ENCODE measurements at regions not wholly inside any gene's neighbourhood (a gene's known extent, or its start where the extent isn't known, plus 50 kb on each side); places are given as distances from the start of the nearest gene placed in this dataset.

DNA sequence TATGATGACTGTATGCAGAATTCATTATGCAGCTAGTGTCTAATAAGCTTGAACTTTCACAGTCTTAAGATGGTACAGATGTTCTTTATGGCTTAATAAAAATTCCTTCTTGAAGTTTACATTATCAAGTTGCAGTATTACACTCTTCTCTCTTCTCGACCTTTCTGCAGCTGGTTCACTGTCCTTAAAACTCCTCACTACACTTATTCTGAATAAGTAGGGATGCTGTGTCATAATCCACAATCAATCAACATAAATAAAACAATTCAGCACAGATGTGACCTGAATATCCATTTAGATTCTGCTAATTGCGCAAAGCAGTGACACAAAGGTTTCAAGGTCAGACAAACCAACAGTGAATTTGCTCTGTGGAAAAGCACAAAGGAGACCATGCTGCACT lies 356.8 kb downstream of the SUCLG1 start:
- Histone ChIP-seq H3K27me3 (ENCODE audit: control insufficient read depth, insufficient read depth, low read length) (no peaks in the 10 kb centered on the region), H3K4me1 (ENCODE audit: control insufficient read depth, insufficient read depth, low read length) (no peaks in the 10 kb centered on the region), H3K27ac (ENCODE audit: low read depth, low read length) (no peak overlapping the region), H3K9me3 (ENCODE audit: control insufficient read depth, insufficient read depth, low read length) (peaks cover 2% of the 10 kb centered on the region), H3K4me3 (ENCODE audit: low read depth, low read length) (no peak overlapping the region), H3K36me3 (ENCODE audit: control insufficient read depth, insufficient read depth, low read length) (no peaks in the 10 kb centered on the region)
- DNase-seq (ENCODE audit: low read depth in 4 of 6, low spot score in 6 of 6): no peak
- WGBS (ENCODE audit: insufficient coverage): no CpG with 5 or more reads among the region's 2 CpGs

DNA sequence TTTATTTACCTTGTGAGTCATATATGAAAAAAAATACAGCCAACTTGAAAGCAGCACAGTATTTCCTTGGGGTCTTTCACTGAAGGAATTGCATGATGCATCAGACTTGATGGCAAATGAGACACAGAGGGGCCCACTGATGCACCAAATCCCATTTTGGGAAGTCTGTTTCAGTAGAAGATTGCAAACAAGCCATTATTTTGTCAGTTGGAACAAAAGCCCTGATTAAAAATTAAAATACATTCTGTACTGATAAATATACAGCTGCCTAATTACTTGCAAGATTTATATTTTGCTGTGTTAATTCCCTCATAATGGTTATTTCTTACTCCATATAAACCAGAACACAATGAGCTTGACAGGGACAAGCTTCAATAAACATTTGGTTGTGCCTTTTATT lies 370.4 kb downstream of the SUCLG1 start:
- DNase-seq (ENCODE audit: low read depth in 4 of 6, low spot score in 6 of 6): peak in 4 of 6 donors; percentile 7 to 84 (median 12)
- Histone ChIP-seq H3K36me3 (ENCODE audit: control insufficient read depth, insufficient read depth, low read length) (no peaks in the 10 kb centered on the region), H3K27me3 (ENCODE audit: control insufficient read depth, insufficient read depth, low read length) (no peaks in the 10 kb centered on the region), H3K4me1 (ENCODE audit: control insufficient read depth, insufficient read depth, low read length) (no peaks in the 10 kb centered on the region), H3K27ac (ENCODE audit: low read depth, low read length) (no peak overlapping the region), H3K4me3 (ENCODE audit: low read depth, low read length) (no peak overlapping the region), H3K9me3 (ENCODE audit: control insufficient read depth, insufficient read depth, low read length) (no peaks in the 10 kb centered on the region)

DNA sequence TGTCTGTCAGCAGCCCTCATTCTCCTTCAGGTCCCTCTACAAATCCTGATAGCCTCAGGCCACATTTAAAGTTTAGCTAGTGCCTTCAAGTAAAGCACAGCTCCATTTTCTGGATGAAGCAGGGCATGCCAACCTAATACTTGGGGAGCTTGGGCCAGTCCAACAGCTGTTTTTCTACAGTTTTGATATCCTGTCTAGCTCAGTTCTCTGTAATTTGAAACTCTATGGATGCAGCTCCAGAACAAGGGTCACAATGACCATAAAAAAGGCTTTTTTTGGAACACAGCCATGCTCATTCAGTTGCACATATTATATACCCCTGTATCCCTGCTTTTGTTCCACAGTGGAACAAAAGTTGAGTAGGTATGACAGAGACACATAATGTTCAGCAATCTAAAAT lies 373.5 kb downstream of the SUCLG1 start:
- H3K27ac ChIP-seq (ENCODE audit: low read depth, low read length): no peak overlapping the region
- no peaks in the 10 kb centered on the region for H3K9me3 ChIP-seq (ENCODE audit: control insufficient read depth, insufficient read depth, low read length)
- H3K4me3 ChIP-seq (ENCODE audit: low read depth, low read length): no peak overlapping the region
- no peaks in the 10 kb centered on the region for H3K27me3 ChIP-seq (ENCODE audit: control insufficient read depth, insufficient read depth, low read length)
- no peaks in the 10 kb centered on the region for H3K36me3 ChIP-seq (ENCODE audit: control insufficient read depth, insufficient read depth, low read length)
- H3K4me1 ChIP-seq (ENCODE audit: control insufficient read depth, insufficient read depth, low read length): no peaks in the 10 kb centered on the region
- no peak for DNase-seq (ENCODE audit: low read depth in 4 of 6, low spot score in 6 of 6)

DNA sequence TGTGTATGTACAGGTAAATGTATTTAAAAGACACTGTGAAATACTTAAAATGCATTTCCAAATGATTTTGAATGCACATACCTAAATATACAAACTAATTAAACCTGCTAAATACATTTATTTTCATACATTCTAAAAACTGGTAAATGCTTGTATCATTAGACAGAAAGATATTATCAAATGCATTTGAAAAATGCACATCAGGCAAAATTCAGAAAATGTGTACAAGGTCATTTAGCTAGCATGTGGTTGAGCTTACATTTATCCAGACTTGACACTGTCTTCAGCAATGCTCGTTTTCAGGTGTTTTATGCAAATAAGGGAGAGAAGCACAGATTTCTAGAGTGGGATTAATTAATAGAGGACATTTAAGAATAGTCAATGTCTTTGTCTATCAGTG lies 374.2 kb downstream of the SUCLG1 start:
- no peaks in the 10 kb centered on the region for H3K36me3 ChIP-seq (ENCODE audit: control insufficient read depth, insufficient read depth, low read length)
- H3K27ac ChIP-seq (ENCODE audit: low read depth, low read length): no peak overlapping the region
- H3K27me3 ChIP-seq (ENCODE audit: control insufficient read depth, insufficient read depth, low read length): no peaks in the 10 kb centered on the region
- 50% methylated on average over 1 of the region's 1 CpG for WGBS (ENCODE audit: insufficient coverage)
- no peak overlapping the region for H3K4me3 ChIP-seq (ENCODE audit: low read depth, low read length)
- H3K9me3 ChIP-seq (ENCODE audit: control insufficient read depth, insufficient read depth, low read length): no peaks in the 10 kb centered on the region
- DNase-seq (ENCODE audit: low read depth in 4 of 6, low spot score in 6 of 6): no peak
- H3K4me1 ChIP-seq (ENCODE audit: control insufficient read depth, insufficient read depth, low read length): no peaks in the 10 kb centered on the region

DNA sequence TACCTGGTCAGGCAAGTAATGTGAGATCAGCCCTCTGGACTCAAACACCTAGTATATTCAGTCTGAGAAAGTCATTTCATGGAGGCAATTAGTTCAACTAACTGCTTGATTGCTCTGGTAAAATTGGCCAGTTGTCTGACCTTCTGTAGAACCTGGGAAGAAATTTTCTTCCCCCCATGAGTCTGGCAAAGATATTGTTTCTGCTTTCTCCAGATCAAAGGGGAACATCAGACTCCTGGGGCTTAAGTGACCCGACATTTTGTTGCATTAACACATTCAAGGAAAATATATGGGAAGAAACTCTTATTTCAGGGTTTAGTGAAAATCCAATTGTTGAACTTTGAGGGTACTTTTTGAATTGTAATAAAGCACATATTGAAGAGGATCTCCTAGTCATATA lies 375.1 kb downstream of the SUCLG1 start:
- Histone ChIP-seq H3K36me3 (ENCODE audit: control insufficient read depth, insufficient read depth, low read length) (no peaks in the 10 kb centered on the region), H3K27ac (ENCODE audit: low read depth, low read length) (no peak overlapping the region), H3K9me3 (ENCODE audit: control insufficient read depth, insufficient read depth, low read length) (no peaks in the 10 kb centered on the region), H3K27me3 (ENCODE audit: control insufficient read depth, insufficient read depth, low read length) (no peaks in the 10 kb centered on the region), H3K4me1 (ENCODE audit: control insufficient read depth, insufficient read depth, low read length) (no peaks in the 10 kb centered on the region), H3K4me3 (ENCODE audit: low read depth, low read length) (no peak overlapping the region)
- WGBS (ENCODE audit: insufficient coverage): no CpG with 5 or more reads among the region's 1 CpG
- peak in 1 of 6 donors; percentile 42 for DNase-seq (ENCODE audit: low read depth in 4 of 6, low spot score in 6 of 6)

DNA sequence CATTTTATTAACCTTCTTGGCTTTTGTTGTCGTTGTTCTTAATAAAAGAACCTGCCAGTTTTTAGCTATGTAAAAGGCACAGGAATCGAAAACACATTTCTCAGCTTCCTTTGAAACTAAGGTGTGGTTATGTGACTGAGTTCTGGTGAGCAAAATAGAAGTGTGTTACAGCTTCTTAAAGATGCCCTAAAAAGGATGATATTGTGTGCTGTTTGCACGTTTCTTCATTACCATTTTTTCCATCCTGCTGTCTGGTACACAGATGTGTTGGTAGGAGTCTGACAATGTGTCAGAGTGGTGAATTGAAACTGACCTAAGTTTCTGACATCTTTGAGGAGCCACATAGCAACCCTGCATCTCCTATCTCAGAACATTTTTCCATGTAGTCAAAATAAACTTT lies 380.6 kb downstream of the SUCLG1 start:
- no peaks in the 10 kb centered on the region for H3K4me1 ChIP-seq (ENCODE audit: control insufficient read depth, insufficient read depth, low read length)
- DNase-seq (ENCODE audit: low read depth in 4 of 6, low spot score in 6 of 6): no peak
- H3K27me3 ChIP-seq (ENCODE audit: control insufficient read depth, insufficient read depth, low read length): no peaks in the 10 kb centered on the region
- no peak overlapping the region for H3K27ac ChIP-seq (ENCODE audit: low read depth, low read length)
- no peaks in the 10 kb centered on the region for H3K36me3 ChIP-seq (ENCODE audit: control insufficient read depth, insufficient read depth, low read length)
- no CpG with 5 or more reads among the region's 3 CpGs for WGBS (ENCODE audit: insufficient coverage)
- H3K9me3 ChIP-seq (ENCODE audit: control insufficient read depth, insufficient read depth, low read length): no peaks in the 10 kb centered on the region
- H3K4me3 ChIP-seq (ENCODE audit: low read depth, low read length): no peak overlapping the region

DNA sequence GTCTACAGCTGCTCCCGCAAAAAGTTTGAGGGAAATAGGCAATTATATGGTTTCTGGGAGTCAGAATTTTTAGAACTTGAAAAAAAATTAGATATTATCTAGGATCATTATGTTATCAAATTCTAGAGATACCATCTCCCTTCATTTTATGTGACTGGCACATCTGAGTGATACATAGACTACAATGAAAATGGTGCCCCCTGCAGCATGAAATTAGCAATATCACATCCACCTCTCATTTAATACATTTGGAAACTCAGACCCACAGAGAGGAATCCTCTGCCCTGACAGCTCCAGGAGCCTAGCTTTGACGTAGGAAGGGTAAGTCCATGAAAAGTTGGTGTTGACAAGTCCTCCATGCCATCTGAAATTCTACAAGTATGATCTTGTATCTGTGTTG lies 381.6 kb downstream of the SUCLG1 start:
- Histone ChIP-seq H3K27me3 (ENCODE audit: control insufficient read depth, insufficient read depth, low read length) (no peaks in the 10 kb centered on the region), H3K36me3 (ENCODE audit: control insufficient read depth, insufficient read depth, low read length) (no peaks in the 10 kb centered on the region), H3K9me3 (ENCODE audit: control insufficient read depth, insufficient read depth, low read length) (no peaks in the 10 kb centered on the region), H3K4me1 (ENCODE audit: control insufficient read depth, insufficient read depth, low read length) (no peaks in the 10 kb centered on the region), H3K4me3 (ENCODE audit: low read depth, low read length) (no peak overlapping the region), H3K27ac (ENCODE audit: low read depth, low read length) (no peak overlapping the region)
- WGBS (ENCODE audit: insufficient coverage): no CpG with 5 or more reads among the region's 2 CpGs
- peak in 2 of 6 donors; percentile 35 to 38 for DNase-seq (ENCODE audit: low read depth in 4 of 6, low spot score in 6 of 6)

DNA sequence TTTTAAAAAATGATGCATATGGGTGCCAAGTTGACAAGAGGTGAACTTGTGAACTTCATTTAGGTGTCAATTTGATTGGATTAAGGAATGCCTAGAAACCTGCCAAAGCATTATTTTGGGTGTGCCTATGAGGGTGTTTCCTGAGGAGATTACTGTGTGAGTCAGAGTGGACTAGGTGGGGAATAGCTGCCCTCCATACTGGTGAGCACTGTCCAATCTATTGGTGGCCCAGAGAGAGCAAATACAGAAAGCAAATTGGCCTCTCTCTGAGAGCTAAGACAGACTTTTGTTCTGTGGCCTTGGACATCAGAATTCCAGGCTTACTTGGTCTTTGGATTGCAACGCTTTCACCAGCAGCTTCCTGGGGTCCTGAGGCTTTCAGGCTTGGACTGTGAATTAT lies 388.0 kb downstream of the SUCLG1 start:
- 100% methylated on average over 1 of the region's 1 CpG for WGBS (ENCODE audit: insufficient coverage)
- H3K27ac ChIP-seq (ENCODE audit: low read depth, low read length): no peak overlapping the region
- H3K4me1 ChIP-seq (ENCODE audit: control insufficient read depth, insufficient read depth, low read length): no peaks in the 10 kb centered on the region
- DNase-seq (ENCODE audit: low read depth in 4 of 6, low spot score in 6 of 6): no peak
- H3K36me3 ChIP-seq (ENCODE audit: control insufficient read depth, insufficient read depth, low read length): no peaks in the 10 kb centered on the region
- no peaks in the 10 kb centered on the region for H3K27me3 ChIP-seq (ENCODE audit: control insufficient read depth, insufficient read depth, low read length)
- H3K9me3 ChIP-seq (ENCODE audit: control insufficient read depth, insufficient read depth, low read length): no peaks in the 10 kb centered on the region
- H3K4me3 ChIP-seq (ENCODE audit: low read depth, low read length): no peak overlapping the region

DNA sequence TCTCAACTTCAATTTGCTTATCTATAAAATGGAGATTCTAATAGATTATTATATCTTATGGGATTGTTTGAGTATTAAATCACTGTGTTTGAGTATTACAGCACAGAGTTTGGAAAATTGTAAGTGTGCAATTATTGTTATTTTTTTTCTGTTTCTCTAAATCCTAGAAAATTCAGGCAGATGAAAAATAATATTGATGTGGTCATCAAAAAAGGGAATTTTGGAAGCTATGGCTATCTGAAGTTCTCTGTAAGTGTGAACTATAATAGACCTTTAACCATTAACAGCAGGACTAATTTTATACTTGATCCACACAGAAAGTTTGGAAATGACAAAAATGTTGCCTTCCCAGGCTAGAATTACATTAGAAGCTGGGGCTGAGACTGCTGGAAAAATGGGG lies 393.2 kb downstream of the SUCLG1 start:
- no peaks in the 10 kb centered on the region for H3K27me3 ChIP-seq (ENCODE audit: control insufficient read depth, insufficient read depth, low read length)
- H3K4me3 ChIP-seq (ENCODE audit: low read depth, low read length): no peak overlapping the region
- DNase-seq (ENCODE audit: low read depth in 4 of 6, low spot score in 6 of 6): no peak
- no peaks in the 10 kb centered on the region for H3K9me3 ChIP-seq (ENCODE audit: control insufficient read depth, insufficient read depth, low read length)
- H3K4me1 ChIP-seq (ENCODE audit: control insufficient read depth, insufficient read depth, low read length): no peaks in the 10 kb centered on the region
- H3K27ac ChIP-seq (ENCODE audit: low read depth, low read length): no peak overlapping the region
- no peaks in the 10 kb centered on the region for H3K36me3 ChIP-seq (ENCODE audit: control insufficient read depth, insufficient read depth, low read length)

DNA sequence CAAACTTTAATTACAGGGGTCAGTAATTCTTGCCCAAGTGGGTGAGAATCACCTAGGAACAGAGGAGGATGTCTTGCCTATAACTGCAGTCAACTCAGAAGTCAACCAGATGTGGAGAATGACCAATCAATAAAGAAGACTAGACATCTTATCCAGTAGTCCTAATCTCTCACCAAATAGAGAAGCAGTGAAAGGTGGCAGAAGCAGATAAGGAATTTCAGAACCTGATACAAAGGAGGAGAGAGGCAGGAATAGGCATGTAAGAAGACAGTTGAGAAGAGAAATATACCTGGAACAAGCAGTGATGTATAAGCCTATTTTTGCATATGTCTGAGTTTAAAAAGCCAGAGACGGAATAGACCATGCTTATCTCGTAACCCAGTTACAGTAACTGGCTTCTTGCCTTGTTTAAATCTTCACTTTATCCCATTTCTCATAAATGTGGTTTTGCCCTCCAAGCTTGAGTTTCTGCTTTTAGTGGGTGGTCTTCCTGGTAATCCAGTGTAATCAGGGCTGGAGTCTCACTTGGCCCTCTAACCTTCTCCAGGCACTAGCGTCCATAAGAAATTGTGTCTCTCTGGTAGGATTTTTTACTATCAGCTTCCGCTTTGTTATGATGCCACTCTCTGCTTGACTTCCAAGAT lies 401.0 kb downstream of the SUCLG1 start:
- no peaks in the 10 kb centered on the region for H3K36me3 ChIP-seq (ENCODE audit: control insufficient read depth, insufficient read depth, low read length)
- no peaks in the 10 kb centered on the region for H3K27me3 ChIP-seq (ENCODE audit: control insufficient read depth, insufficient read depth, low read length)
- H3K4me3 ChIP-seq (ENCODE audit: low read depth, low read length): no peak overlapping the region
- no CpG with 5 or more reads among the region's 4 CpGs for WGBS (ENCODE audit: insufficient coverage)
- no peaks in the 10 kb centered on the region for H3K9me3 ChIP-seq (ENCODE audit: control insufficient read depth, insufficient read depth, low read length)
- no peak for DNase-seq (ENCODE audit: low read depth in 4 of 6, low spot score in 6 of 6)
- H3K4me1 ChIP-seq (ENCODE audit: control insufficient read depth, insufficient read depth, low read length): no peaks in the 10 kb centered on the region
- H3K27ac ChIP-seq (ENCODE audit: low read depth, low read length): no peak overlapping the region
